A549 (cell line): ENCODE measurements at regions not wholly inside any gene's neighbourhood (a gene's known extent, or its start where the extent isn't known, plus 50 kb on each side); places are given as distances from the start of the nearest gene placed in this dataset.

ENCODE experiments used
- ATAC-seq, 2 experiments: fragments of 200-7000 bp in 1 of 2; fragments of >200 bp in 1 of 2; cut with Nextera tagmentation in 1 of 2; cut with Tn5 transposase in 1 of 2; 3 replicates each; pipeline versions ENCODE4 v1.8.0 to v1.9.1; 2018 to 2020; ENCODE audit warnings: mild to moderate bottlenecking in 1 of 2, moderate library complexity in 1 of 2
- CTCF ChIA-PET: fragments of 300-600 bp; sonication (Branson Sonifier 250); formaldehyde crosslinking; extraction: SDS; loops from one replicate; lab custom pipeline; 2021; ENCODE audit warnings: antibody characterized with exemption, inconsistent platforms; lab: Yijun Ruan, JAX
- POLR2A ChIA-PET: fragments of 350-600 bp; formaldehyde crosslinking; extraction: SDS; loops from one replicate; lab custom pipeline; 2021; ENCODE audit warnings: antibody characterized with exemption, inconsistent platforms; lab: Yijun Ruan, JAX
- DNase-seq, 2 experiments: peaks; one replicate each; pipeline versions ENCODE4 v3.0.0 to v3.0.0-alpha.2; 2011 to 2016; ENCODE audit warnings: low read depth in 1 of 2, low spot score in 1 of 2
- FAIRE-seq: peaks from 2 replicates; lab custom pipeline; 2011; peaks lifted over from hg19 to GRCh38; lab: Jason Lieb, UNC
- H3K27ac ChIP-seq, 2 experiments: fragments of >200 bp; sonication (Bioruptor Twin); formaldehyde crosslinking; 3 replicates each; pipeline ENCODE4 v1.5.1; 2016 to 2017
- H3K4me1 ChIP-seq: fragments of >200 bp; sonication (Bioruptor Twin); formaldehyde crosslinking; 3 replicates; pipeline ENCODE4 v1.6.1; 2016
- H3K4me2 ChIP-seq: fragments of >200 bp; sonication (Bioruptor Twin); formaldehyde crosslinking; 3 replicates; pipeline ENCODE4 v1.6.1; 2016
- H3K4me3 ChIP-seq: fragments of >200 bp; sonication (Bioruptor Twin); formaldehyde crosslinking; 3 replicates; pipeline ENCODE4 v1.5.1; 2016
- H3K9me3 ChIP-seq: fragments of >200 bp; sonication (Bioruptor Twin); formaldehyde crosslinking; 3 replicates; pipeline ENCODE4 v1.6.1; 2016
- ATOH8 ChIP-seq: fragments of 250-450 bp; sonication (Bioruptor Pico); IDR thresholded peaks from 2 replicates; pipeline ENCODE4 v1.5.0; 2020; ENCODE audit warnings: low read depth, mild to moderate bottlenecking, moderate library complexity
- BCL3 ChIP-seq: fragments of >200 bp; sonication (Bioruptor Twin); formaldehyde crosslinking; IDR thresholded peaks from 3 replicates; pipeline ENCODE4 v1.6.1; 2016
- BHLHE40 ChIP-seq: IDR thresholded peaks from 2 replicates; pipeline ENCODE4 v1.6.1; 2012; ENCODE audit warnings: low read depth, low read length, inconsistent platforms
- CBX2 ChIP-seq: fragments of 200-600 bp; sonication (generic); IDR thresholded peaks from 2 replicates; pipeline ENCODE4 v1.6.1; 2016; ENCODE audit warnings: low read depth, mild to moderate bottlenecking, borderline replicate concordance
- CEBPB ChIP-seq, 2 experiments: fragments of >200 bp in 1 of 2; sonication (Bioruptor Twin) in 1 of 2; formaldehyde crosslinking in 1 of 2; IDR thresholded peaks; 2 replicates each; pipeline ENCODE4 v1.6.1; 2012 to 2016
- CHD4 ChIP-seq: fragments of 200-600 bp; sonication (generic); IDR thresholded peaks from 2 replicates; pipeline ENCODE4 v1.6.1; 2016; ENCODE audit warnings: antibody characterized with exemption, mild to moderate bottlenecking, borderline replicate concordance
- EHF ChIP-seq: fragments of 250-450 bp; sonication (Bioruptor Pico); IDR thresholded peaks from 2 replicates; pipeline ENCODE4 v1.5.0; 2020; ENCODE audit warnings: mild to moderate bottlenecking
- EHMT2 ChIP-seq: fragments of 200-600 bp; sonication (generic); IDR thresholded peaks from 2 replicates; pipeline ENCODE4 v1.6.1; 2016; ENCODE audit warnings: antibody characterized with exemption, low read depth, mild to moderate bottlenecking, moderate library complexity
- ESRRA ChIP-seq: fragments of 150-350 bp; IDR thresholded peaks from 2 replicates; pipeline ENCODE4 v1.6.1; 2014; ENCODE audit warnings: mild to moderate bottlenecking, low read length, borderline replicate concordance
- FOSB ChIP-seq: fragments of 250-450 bp; sonication (Bioruptor Pico); IDR thresholded peaks from 2 replicates; pipeline ENCODE4 v1.5.0; 2020; ENCODE audit warnings: mild to moderate bottlenecking, moderate library complexity
- FOXS1 ChIP-seq: fragments of 250-450 bp; sonication (Bioruptor Pico); IDR thresholded peaks from 2 replicates; pipeline ENCODE4 v1.5.0; 2020; ENCODE audit warnings: mild to moderate bottlenecking, moderate library complexity
- HDAC2 ChIP-seq: fragments of 200-600 bp; sonication (generic); IDR thresholded peaks from 2 replicates; pipeline ENCODE4 v1.6.1; 2016
- HES2 ChIP-seq: fragments of >200 bp; sonication (Bioruptor Twin); formaldehyde crosslinking; IDR thresholded peaks from 2 replicates; pipeline ENCODE4 v1.6.1; 2016
- HEYL ChIP-seq: fragments of 250-450 bp; sonication (Bioruptor Pico); IDR thresholded peaks from 2 replicates; pipeline ENCODE4 v1.8.0; 2021; ENCODE audit warnings: mild to moderate bottlenecking, moderate library complexity
- HOXB13 ChIP-seq: fragments of 250-450 bp; sonication (Bioruptor Pico); IDR thresholded peaks from 2 replicates; pipeline ENCODE4 v1.5.0; 2020; ENCODE audit warnings: low read depth, mild to moderate bottlenecking, moderate library complexity
- KDM5A ChIP-seq: fragments of 200-600 bp; sonication (generic); IDR thresholded peaks from 2 replicates; pipeline ENCODE4 v1.6.1; 2016; ENCODE audit warnings: antibody characterized with exemption, mild to moderate bottlenecking
- MAX ChIP-seq: IDR thresholded peaks from 2 replicates; pipeline ENCODE4 v1.6.1; 2012
- PBX3 ChIP-seq: IDR thresholded peaks from 2 replicates; pipeline ENCODE4 v1.6.1; 2012
- PHF8 ChIP-seq: fragments of 200-600 bp; sonication (generic); IDR thresholded peaks from 2 replicates; pipeline ENCODE4 v1.6.1; 2016; ENCODE audit warnings: low read depth, mild to moderate bottlenecking, antibody characterized with exemption, moderate library complexity, borderline replicate concordance
- POLR2A ChIP-seq: IDR thresholded peaks from 2 replicates; pipeline ENCODE4 v1.6.1; 2012; ENCODE audit warnings: mild to moderate bottlenecking, low read length
- RAD21 ChIP-seq, 2 experiments: fragments of >200 bp in 1 of 2; sonication (Bioruptor Twin) in 1 of 2; formaldehyde crosslinking in 1 of 2; IDR thresholded peaks in 1 of 2; conservative IDR thresholded peaks in 1 of 2; 2 replicates in 1 of 2; 3 replicates in 1 of 2; pipeline ENCODE4 v1.6.1; 2012 to 2018; ENCODE audit warnings: inconsistent platforms in 1 of 2
- RARB ChIP-seq: fragments of 250-450 bp; sonication (Bioruptor Pico); IDR thresholded peaks from 2 replicates; pipeline ENCODE4 v1.8.0; 2021; ENCODE audit warnings: mild to moderate bottlenecking, moderate library complexity
- RFX5 ChIP-seq: fragments of 450-650 bp; IDR thresholded peaks from 2 replicates; pipeline ENCODE4 v1.7.1; 2014; ENCODE audit warnings: antibody characterized with exemption, mild to moderate bottlenecking, moderate library complexity
- SREBF2 ChIP-seq: fragments of 450-650 bp; IDR thresholded peaks from 2 replicates; pipeline ENCODE4 v1.6.1; 2014; ENCODE audit warnings: mild to moderate bottlenecking, moderate library complexity
- TFCP2L1 ChIP-seq: fragments of 250-450 bp; sonication (Bioruptor Pico); IDR thresholded peaks from 2 replicates; pipeline ENCODE4 v1.5.0; 2021; ENCODE audit warnings: mild to moderate bottlenecking
- USF2 ChIP-seq: fragments of 450-650 bp; IDR thresholded peaks from 2 replicates; pipeline ENCODE4 v1.6.1; 2014; ENCODE audit warnings: antibody characterized with exemption
- ZSCAN20 ChIP-seq: fragments of 250-450 bp; sonication (Bioruptor Pico); IDR thresholded peaks from 2 replicates; pipeline ENCODE4 v1.8.0; 2022; ENCODE audit warnings: mild to moderate bottlenecking, moderate library complexity
- WGBS: methylation state at CpG from one replicate; pipeline ENCODE4 v1.1.6; 2017; ENCODE audit errors: missing lambda C conversion rate; 5-methylcytosine and 5-hydroxymethylcytosine counted together

- H3K9me3 ChIP-seq, result no peaks in the 10 kb centered on the region
- WGBS, result 48% methylated on average over 4 of the region's 4 CpGs
- TF ChIP-seq RAD21 (conservative IDR thresholded peaks at IDR 0.05 in 1 of 2, IDR thresholded peaks at IDR 0.05 in 1 of 2) (no peak), ATOH8 (CRISPR knock-in tag) (no peak), CEBPB (IDR thresholded peaks at IDR 0.05) (no peak), CBX2 (no peak), BHLHE40 (no peak), HES2 (no peak), PHF8 (no peak), RFX5 (no peak), MAX (no peak), ESRRA (no peak), HEYL (CRISPR knock-in tag) (no peak), ZSCAN20 (CRISPR knock-in tag) (no peak), HDAC2 (no peak), BCL3 (no peak), EHMT2 (no peak), CHD4 (no peak), POLR2A (no peak), SREBF2 (no peak)
- H3K27ac ChIP-seq, result no peak overlapping the region
- no peak for DNase-seq
- ChIA-PET POLR2A (no interaction called here), CTCF (no interaction called here)
- H3K4me1 ChIP-seq, result no peaks in the 10 kb centered on the region
- FAIRE-seq, result no peak
- H3K4me3 ChIP-seq, result no peak overlapping the region
- H3K4me2 ChIP-seq, result no peak overlapping the region
- no peak for ATAC-seq
Observed at GRCh38 chr2:66667301-66667700, 232.4 kb downstream of the MEIS1 start.

- Histone ChIP-seq H3K9me3 (no peaks in the 10 kb centered on the region), H3K4me2 (no peak overlapping the region), H3K4me3 (no peak overlapping the region), H3K4me1 (no peaks in the 10 kb centered on the region), H3K27ac (no peak overlapping the region)
- ChIA-PET POLR2A (no interaction called here), CTCF (no interaction called here)
- no peak for FAIRE-seq
- TF ChIP-seq EHF (no peak), HDAC2 (no peak), RAD21 (conservative IDR thresholded peaks at IDR 0.05 in 1 of 2, IDR thresholded peaks at IDR 0.05 in 1 of 2) (no peak), SREBF2 (no peak), PBX3 (no peak), TFCP2L1 (CRISPR knock-in tag) (no peak), CEBPB (IDR thresholded peaks at IDR 0.05) (no peak), EHMT2 (no peak), MAX (no peak), USF2 (no peak), FOSB (CRISPR knock-in tag) (no peak), HOXB13 (no peak), FOXS1 (CRISPR knock-in tag) (no peak), KDM5A (no peak), ZSCAN20 (CRISPR knock-in tag) (no peak), RARB (no peak), RFX5 (no peak)
- DNase-seq, result no peak
- 3% methylated on average over 2 of the region's 2 CpGs for WGBS
- no peak for ATAC-seq
Observed at GRCh38 chr2:66673286-66673685, 238.4 kb downstream of the MEIS1 start.
